Cardiac muscle cell (in vitro differentiated cells and primary cell): ENCODE measurements at regions not wholly inside any gene's neighbourhood (a gene's known extent, or its start where the extent isn't known, plus 50 kb on each side); places are given as distances from the start of the nearest gene placed in this dataset.

Experiments
- DNase-seq, 2 donors: peaks; one replicate each; pipeline versions ENCODE4 v3.0.0 to v3.0.0-alpha.2; 2010 to 2017; ENCODE audit warnings: low read depth in 1 of 2, low spot score in 1 of 2
- H3K27ac ChIP-seq: fragments of 200-600 bp; sonication (generic); 2 replicates; pipeline ENCODE4 v1.5.1; 2016
- H3K27me3 ChIP-seq: fragments of 200-600 bp; sonication (generic); 2 replicates; pipeline ENCODE4 v1.6.0; 2016; ENCODE audit warnings: control low read depth
- H3K36me3 ChIP-seq: fragments of 200-600 bp; sonication (generic); 2 replicates; pipeline ENCODE4 v1.5.1; 2016; ENCODE audit warnings: control low read depth
- H3K4me1 ChIP-seq: fragments of 200-600 bp; sonication (generic); 2 replicates; pipeline ENCODE4 v1.8.1; 2017; ENCODE audit warnings: low read depth, mild to moderate bottlenecking, mixed run types
- H3K4me3 ChIP-seq: fragments of 200-600 bp; sonication (generic); 2 replicates; pipeline ENCODE4 v1.5.1; 2016; ENCODE audit warnings: mild to moderate bottlenecking
- H3K9me3 ChIP-seq: fragments of 200-600 bp; sonication (generic); 2 replicates; pipeline ENCODE4 v1.5.1; 2017; ENCODE audit warnings: low read depth, mild to moderate bottlenecking, control low read depth
- TF ChIP-seq, protein P1 (sequence below): IDR thresholded peaks from 2 replicates; pipeline ENCODE4 v1.5.1; 2012; ENCODE audit warnings: low read depth, mild to moderate bottlenecking, low read length

DNA sequence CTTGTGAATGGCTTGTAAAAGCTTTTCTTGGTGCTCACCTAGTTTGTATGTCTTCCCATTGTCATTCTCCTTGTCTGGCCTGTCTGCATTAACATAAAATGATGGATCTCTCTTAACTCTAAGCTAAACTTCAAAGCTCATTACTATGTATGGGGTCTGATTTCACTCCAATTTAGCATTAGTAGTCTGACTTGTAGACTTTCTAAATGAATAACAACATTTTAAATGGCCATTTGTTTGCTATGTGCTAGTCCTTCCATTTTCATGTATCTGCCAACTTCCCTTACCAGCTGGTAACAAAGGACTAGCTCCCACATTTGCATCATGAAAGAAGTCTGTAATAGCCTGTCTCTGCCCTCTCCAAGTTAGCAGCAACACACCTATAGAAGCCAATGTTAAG, 324.2 kb upstream of the RGPD4 start:
- H3K4me3 ChIP-seq = no peak overlapping the region
- DNase-seq = no peak
- H3K36me3 ChIP-seq = no peaks in the 10 kb centered on the region
- H3K4me1 ChIP-seq = no peaks in the 10 kb centered on the region
- no peak overlapping the region for H3K27ac ChIP-seq
- H3K9me3 ChIP-seq = no peaks in the 10 kb centered on the region
- no peaks in the 10 kb centered on the region for H3K27me3 ChIP-seq
- TF ChIP-seq, protein P1, sequence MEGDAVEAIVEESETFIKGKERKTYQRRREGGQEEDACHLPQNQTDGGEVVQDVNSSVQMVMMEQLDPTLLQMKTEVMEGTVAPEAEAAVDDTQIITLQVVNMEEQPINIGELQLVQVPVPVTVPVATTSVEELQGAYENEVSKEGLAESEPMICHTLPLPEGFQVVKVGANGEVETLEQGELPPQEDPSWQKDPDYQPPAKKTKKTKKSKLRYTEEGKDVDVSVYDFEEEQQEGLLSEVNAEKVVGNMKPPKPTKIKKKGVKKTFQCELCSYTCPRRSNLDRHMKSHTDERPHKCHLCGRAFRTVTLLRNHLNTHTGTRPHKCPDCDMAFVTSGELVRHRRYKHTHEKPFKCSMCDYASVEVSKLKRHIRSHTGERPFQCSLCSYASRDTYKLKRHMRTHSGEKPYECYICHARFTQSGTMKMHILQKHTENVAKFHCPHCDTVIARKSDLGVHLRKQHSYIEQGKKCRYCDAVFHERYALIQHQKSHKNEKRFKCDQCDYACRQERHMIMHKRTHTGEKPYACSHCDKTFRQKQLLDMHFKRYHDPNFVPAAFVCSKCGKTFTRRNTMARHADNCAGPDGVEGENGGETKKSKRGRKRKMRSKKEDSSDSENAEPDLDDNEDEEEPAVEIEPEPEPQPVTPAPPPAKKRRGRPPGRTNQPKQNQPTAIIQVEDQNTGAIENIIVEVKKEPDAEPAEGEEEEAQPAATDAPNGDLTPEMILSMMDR = no peak

DNA sequence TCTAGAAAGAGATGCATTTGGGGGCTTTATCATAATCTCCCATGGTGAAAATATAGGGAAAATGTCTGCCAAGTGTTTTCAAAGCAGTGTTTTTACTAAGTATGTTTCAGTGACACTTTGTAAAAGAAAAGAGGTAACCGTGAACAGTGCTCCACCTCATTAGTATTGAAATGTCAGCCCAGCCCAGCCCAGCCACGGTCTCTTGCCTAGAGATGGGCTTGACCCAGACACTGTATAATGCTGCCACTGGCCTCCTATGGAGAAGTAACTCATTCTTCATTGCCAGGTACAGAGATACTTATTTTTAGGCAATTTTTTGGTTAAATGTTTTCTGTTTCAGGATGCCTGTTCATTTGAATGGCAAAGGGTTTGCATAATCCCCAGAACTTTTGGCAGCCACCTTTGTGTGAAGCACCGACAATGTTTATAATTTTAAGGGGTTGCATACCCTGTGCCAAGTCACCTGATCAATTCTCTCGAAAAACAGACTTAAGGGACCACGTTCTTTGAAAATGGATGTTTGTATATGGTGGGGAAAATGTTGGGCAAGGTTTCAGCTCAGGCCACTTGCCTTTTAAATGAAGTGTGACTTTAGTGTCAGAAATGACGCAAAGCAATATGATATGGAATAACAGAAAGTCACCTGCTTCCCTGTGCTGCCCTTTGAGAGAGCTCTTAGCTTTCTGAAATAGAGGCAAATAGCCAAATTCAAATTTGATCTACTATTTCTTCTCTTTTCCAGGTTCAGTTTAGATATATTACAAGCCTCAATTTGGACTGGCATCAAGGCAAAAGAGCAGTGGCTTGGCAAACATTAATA, 314.5 kb upstream of the RGPD4 start:
- Histone ChIP-seq H3K27me3 (no peaks in the 10 kb centered on the region), H3K4me3 (no peak overlapping the region), H3K4me1 (no peaks in the 10 kb centered on the region), H3K9me3 (no peaks in the 10 kb centered on the region), H3K36me3 (no peaks in the 10 kb centered on the region), H3K27ac (no peak overlapping the region)
- TF ChIP-seq, protein P1 = no peak
- DNase-seq = no peak

- Histone ChIP-seq H3K36me3 (no peaks in the 10 kb centered on the region), H3K27ac (no peak overlapping the region), H3K4me1 (no peaks in the 10 kb centered on the region), H3K9me3 (no peaks in the 10 kb centered on the region), H3K4me3 (no peak overlapping the region), H3K27me3 (no peaks in the 10 kb centered on the region)
- DNase-seq = peak in 1 of 2 donors; percentile 86
- TF ChIP-seq, protein P1 = no peak
These were observed 301.3 kb upstream of the RGPD4 start for GRCh38 chr2:107525406-107525805.

- Histone ChIP-seq H3K9me3 (no peaks in the 10 kb centered on the region), H3K4me3 (no peak overlapping the region), H3K27ac (no peak overlapping the region), H3K36me3 (no peaks in the 10 kb centered on the region), H3K27me3 (no peaks in the 10 kb centered on the region), H3K4me1 (no peaks in the 10 kb centered on the region)
- TF ChIP-seq, protein P1 = no peak
- DNase-seq = peak; percentile 31 to 53
These were observed 297.5 kb upstream of the RGPD4 start for GRCh38 chr2:107529146-107529545.

- TF ChIP-seq, protein P1 = no peak
- H3K27ac ChIP-seq = no peak overlapping the region
- H3K27me3 ChIP-seq = no peaks in the 10 kb centered on the region
- H3K4me1 ChIP-seq = no peaks in the 10 kb centered on the region
- H3K4me3 ChIP-seq = no peak overlapping the region
- no peak for DNase-seq
- no peaks in the 10 kb centered on the region for H3K9me3 ChIP-seq
- no peaks in the 10 kb centered on the region for H3K36me3 ChIP-seq
These were observed 296.6 kb upstream of the RGPD4 start for GRCh38 chr2:107530046-107530445.
